CD4-positive, alpha-beta T cell treated with Interleukin-4 for 4 hours (primary cell): ENCODE measurements at regions not wholly inside any gene's neighbourhood (a gene's known extent, or its start where the extent isn't known, plus 50 kb on each side); places are given as distances from the start of the nearest gene placed in this dataset.
"Not testable (repeated sequence)": the region's sequence is repeated elsewhere in the genome, so short reads cannot be mapped to it uniquely, and the experiment has no call there.

Source experiments
- DNase-seq: peaks from one replicate; pipeline ENCODE4 v3.0.0-alpha.2; 2020

- DNase-seq: no peak
Observed at GRCh38 chr13:44810061-44810840, 179.0 kb downstream of the NUFIP1 start.

GRCh38 chr13:44809190-44809589, 180.1 kb downstream of the NUFIP1 start:
- DNase-seq: no peak

DNA sequence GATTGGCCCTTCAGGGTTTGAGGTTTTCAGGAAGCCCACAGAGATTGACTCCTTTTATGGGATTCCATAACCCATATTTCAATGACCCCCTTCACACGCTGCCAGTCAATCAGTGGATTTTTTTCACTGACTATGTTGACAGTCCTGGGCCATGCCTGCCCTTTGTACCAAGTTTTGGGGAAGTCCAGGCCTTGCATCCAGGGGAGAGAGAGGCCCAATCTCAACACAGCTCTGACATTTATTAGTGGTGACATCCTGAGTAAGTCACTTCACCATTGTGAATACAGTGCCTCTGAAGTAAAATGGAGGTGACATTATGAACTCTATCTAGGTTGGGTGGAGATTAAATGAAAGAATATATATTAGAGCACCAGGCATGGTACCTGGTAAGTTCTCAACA, 181.1 kb downstream of the NUFIP1 start:
- DNase-seq: no peak

DNA sequence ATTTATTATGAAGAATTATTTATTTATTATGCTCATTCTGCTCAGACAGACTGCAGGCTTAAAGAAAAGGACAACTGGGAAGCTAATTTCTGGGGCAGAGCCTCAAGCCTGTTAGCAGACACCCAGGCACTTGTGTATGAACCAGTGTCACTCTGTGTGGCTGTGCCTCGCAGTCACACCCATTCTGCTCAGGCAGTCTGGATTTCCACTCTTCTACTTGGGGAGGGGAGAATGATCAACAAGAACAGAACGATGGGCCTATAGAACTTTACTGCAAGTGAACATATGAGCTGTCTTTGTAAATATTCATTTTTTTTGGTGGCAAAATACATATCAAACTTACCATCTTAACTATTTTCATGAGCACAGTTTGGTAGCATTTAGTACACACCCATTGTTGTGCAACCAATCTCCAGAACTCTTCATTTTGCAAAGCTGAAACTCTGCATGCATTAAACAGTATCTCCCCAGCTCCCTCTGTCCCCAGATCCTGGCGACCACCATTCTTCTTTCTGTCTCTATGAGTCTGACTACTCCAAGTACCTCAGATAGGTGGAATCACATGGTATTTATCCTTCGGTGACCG, 181.7 kb downstream of the NUFIP1 start:
- no peak for DNase-seq

GRCh38 chr13:44806826-44807225, 182.4 kb downstream of the NUFIP1 start:
- no peak for DNase-seq

DNA sequence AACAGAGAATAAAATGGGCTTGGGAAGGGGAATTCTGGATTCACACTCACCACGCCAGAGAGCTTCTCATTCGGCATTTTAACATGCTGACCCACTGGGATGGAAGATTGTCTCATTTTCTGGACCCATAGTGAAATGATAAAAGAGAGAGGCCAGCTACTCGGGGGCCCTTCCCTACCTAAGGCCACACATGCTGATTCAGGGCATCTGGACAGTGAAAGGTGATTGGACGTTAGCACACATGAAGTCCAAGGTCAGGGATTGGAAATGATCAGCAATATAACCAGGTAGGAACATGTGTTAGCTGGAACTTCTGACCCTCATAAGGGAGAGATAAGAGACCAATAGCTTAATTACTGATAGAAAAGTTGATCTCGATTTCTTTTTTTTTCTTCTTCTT, 183.7 kb downstream of the NUFIP1 start:
- no peak for DNase-seq

- no peak for DNase-seq
Observed at GRCh38 chr13:44803390-44803789, 185.9 kb downstream of the NUFIP1 start.

DNA sequence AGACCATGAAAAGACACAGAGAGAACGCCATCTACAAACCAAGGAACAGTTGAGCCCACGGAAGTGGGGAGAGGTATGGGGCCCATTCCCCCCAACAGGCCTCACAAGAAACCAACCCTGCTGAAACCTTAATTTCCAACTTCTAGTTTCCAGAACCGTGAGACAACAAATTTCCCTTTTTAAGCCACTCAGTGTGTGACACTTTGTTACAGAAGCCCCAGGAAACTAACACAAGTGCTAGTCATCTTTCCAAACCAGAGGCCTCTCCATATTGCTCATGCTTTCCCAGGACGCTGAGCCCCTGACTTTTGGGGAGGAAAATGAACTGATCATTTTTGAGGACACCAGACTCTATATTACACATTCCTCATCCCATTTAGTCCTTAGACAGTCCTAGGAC, 186.8 kb downstream of the NUFIP1 start:
- no peak for DNase-seq

GRCh38 chr13:44801990-44802389, 187.3 kb downstream of the NUFIP1 start:
- DNase-seq: no peak

DNA sequence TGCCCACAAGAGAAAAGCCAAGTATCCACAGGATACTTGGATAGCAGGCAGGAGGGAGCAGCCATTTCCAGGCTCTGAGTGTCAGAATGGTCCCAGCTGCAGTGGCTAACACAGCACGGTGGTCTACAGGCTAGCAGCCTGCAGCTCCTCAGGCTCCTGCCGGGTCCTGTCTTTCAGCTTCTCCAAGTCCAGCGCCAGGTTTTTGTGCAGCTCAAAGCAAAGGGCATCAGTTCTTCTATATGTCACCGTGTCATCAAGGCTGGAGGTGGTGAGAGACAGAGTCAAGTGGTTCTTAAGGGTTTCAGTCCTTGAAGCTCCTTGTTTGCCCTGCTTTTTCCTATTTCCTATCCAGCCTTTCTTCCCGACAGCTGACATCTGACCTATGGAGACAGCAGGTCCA, 188.6 kb downstream of the NUFIP1 start:
- DNase-seq: no peak

- DNase-seq: no peak
Observed at GRCh38 chr13:44797685-44798084, 191.6 kb downstream of the NUFIP1 start.

DNA sequence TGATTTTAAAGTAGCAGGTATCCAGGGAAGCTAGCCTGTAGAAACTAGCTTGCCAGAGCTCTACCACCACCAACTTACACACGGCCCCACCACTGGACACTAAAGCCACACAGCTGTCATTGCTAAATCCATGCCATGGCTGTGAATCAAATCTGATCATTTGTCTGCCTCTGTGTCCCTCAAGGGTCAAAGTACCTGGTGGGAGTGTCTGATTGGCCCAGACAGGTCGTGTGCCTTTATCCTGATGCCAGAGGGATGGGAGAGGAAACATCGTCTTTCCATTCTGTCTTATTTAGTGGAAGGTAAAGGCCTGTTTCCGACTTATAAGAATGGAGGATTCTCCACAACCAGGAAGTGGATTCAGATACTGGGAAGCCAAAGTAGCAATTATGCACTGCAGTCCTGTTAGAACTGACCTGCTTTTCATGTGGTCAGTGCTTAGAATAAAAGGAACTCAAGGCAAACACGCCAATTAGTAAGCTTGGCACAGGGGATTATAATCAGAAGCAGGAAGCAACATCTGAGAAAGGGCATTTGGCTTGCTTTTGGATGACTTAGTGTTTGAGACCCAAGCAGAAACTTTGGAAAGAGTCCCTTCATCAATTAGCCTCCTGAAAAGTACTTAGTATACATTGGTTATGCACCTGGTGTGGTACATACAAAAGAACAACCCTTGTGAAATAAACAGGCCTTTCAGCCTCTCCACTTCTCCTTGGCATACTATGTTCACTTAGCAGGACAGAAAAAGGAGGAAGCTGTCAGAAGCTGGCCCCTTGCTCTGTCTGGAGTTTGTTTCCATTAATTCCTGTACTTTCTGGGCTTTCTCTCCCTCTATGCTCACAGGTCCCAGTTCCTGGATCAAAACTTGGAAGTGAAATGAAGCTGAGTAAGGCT, 192.4 kb downstream of the NUFIP1 start:
- no peak for DNase-seq

DNA sequence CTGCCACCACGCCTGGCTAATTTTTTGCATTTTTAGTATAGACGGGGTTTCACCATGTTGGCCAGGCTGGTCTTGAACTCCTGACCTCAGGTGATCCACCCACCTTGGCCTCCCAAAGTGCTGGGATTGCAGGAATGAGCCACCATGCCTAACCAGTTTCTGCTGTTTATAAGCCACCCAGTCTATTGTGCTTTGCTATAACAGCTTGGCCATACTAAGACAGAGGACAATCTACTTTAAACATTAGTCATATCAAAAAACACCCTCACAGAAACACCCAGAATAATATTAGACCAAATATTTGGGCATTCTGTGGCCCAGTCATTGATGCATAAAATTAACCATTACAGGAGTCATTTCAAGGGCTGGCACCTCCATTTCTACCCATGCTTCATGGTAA, 193.2 kb downstream of the NUFIP1 start:
- DNase-seq: not testable (repeated sequence)

GRCh38 chr13:44795176-44795575, 194.1 kb downstream of the NUFIP1 start:
- DNase-seq: no peak

- DNase-seq: no peak
Observed at GRCh38 chr13:44792096-44792495, 197.2 kb downstream of the NUFIP1 start.

DNA sequence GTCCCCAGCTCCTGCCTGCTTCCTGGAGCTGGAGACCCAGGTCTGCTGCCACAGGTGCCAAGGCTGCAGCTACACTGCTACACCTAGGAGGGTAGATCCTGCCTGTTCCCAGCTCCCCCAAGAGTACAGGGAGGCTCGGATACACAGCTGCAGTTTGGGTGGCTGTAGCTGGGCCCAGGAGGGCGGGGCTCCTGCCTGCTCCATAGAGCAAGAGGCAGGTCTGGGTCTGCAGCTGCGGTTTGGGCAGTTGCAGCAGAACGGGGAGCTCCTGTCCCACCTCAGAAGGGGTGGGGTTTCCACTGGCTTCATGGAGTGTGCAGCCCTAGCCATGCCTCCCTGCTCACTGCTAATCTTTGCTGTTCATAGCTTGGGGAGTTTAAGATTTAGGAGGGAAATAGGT, 199.0 kb downstream of the NUFIP1 start:
- no peak for DNase-seq

DNA sequence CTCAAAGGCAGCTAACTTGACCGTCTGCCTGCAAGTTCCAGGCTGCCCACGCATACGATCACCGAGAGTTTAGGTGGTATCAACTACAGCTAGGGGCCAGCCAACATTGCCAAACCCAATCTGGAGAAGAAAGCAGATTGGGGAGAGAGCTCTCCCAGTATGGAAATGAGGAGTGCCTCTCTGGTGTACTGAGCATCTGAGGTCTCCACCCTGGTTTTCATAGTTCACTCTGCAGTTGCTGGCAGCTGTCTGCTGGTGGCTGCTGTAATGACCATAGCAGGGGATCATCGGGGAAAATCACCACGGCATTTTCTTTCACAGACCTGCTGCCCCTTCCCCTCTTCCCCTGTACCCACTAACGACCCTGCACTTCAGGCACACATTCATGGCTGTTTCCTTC, 201.7 kb downstream of the NUFIP1 start:
- no peak for DNase-seq

GRCh38 chr13:44786756-44787155, 202.5 kb downstream of the NUFIP1 start:
- no peak for DNase-seq

GRCh38 chr13:44785401-44785800, 203.9 kb downstream of the NUFIP1 start:
- DNase-seq: no peak

- DNase-seq: no peak
Observed at GRCh38 chr13:44784708-44785080, 204.6 kb downstream of the NUFIP1 start.

GRCh38 chr13:44783994-44784707, 205.1 kb downstream of the NUFIP1 start:
- no peak for DNase-seq

GRCh38 chr13:44780591-44781280, 204.6 kb upstream of the TSC22D1 start:
- no peak for DNase-seq
